ENCODE measurements at regions not wholly inside any gene's neighbourhood (a gene's known extent, or its start where the extent isn't known, plus 50 kb on each side); places are given as distances from the start of the nearest gene placed in this dataset.

GRCh38 chr6:68342286-68342685, 292.8 kb upstream of the ADGRB3 start:
- Mint-ChIP-seq H3K36me3 (ENCODE audit: insufficient read depth) (no peaks in the 10 kb centered on the region), H3K4me3 (no peak overlapping the region), H3K4me1 (ENCODE audit: low read depth in 2 of 2) (no peaks in the 10 kb centered on the region), H3K9me3 (peaks cover 0 to 4% of the 10 kb centered on the region in 2 donors), H3K27ac (no peak overlapping the region), H3K27me3 (no peaks in the 10 kb centered on the region)
- ATAC-seq (replicated peaks) (no peak), DNase-seq (no peak)

GRCh38 chr6:68339488-68340131, 295.5 kb upstream of the ADGRB3 start:
- Mint-ChIP-seq H3K4me1 (ENCODE audit: low read depth in 2 of 2) (no peaks in the 10 kb centered on the region), H3K36me3 (ENCODE audit: insufficient read depth) (peaks cover 2% of the 10 kb centered on the region), H3K9me3 (peaks cover 0 to 4% of the 10 kb centered on the region in 2 donors), H3K4me3 (no peak overlapping the region), H3K27me3 (no peaks in the 10 kb centered on the region), H3K27ac (no peak overlapping the region)
- DNase-seq (no peak), ATAC-seq (replicated peaks) (no peak)

GRCh38 chr6:68333442-68333841, 301.6 kb upstream of the ADGRB3 start:
- no peak overlapping the region for H3K27ac Mint-ChIP-seq
- H3K4me1 Mint-ChIP-seq (ENCODE audit: low read depth in 2 of 2) = no peaks in the 10 kb centered on the region
- DNase-seq = no peak
- peaks cover 7 to 8% of the 10 kb centered on the region in 2 donors for H3K9me3 Mint-ChIP-seq
- peaks cover 2% of the 10 kb centered on the region for H3K36me3 Mint-ChIP-seq (ENCODE audit: insufficient read depth)
- no peak for ATAC-seq (replicated peaks)
- H3K27me3 Mint-ChIP-seq = no peaks in the 10 kb centered on the region
- no peak overlapping the region for H3K4me3 Mint-ChIP-seq

GRCh38 chr6:68328156-68328555, 306.9 kb upstream of the ADGRB3 start:
- Mint-ChIP-seq H3K9me3 (peaks cover 0 to 7% of the 10 kb centered on the region in 2 donors), H3K36me3 (ENCODE audit: insufficient read depth) (no peaks in the 10 kb centered on the region), H3K27ac (no peak overlapping the region), H3K27me3 (no peaks in the 10 kb centered on the region), H3K4me1 (ENCODE audit: low read depth in 2 of 2) (no peaks in the 10 kb centered on the region), H3K4me3 (no peak overlapping the region)
- ATAC-seq (replicated peaks) (no peak), DNase-seq (no peak)

- peaks cover 0 to 4% of the 10 kb centered on the region in 2 donors for H3K9me3 Mint-ChIP-seq
- ATAC-seq (replicated peaks) = no peak
- no peaks in the 10 kb centered on the region for H3K27me3 Mint-ChIP-seq
- no peak overlapping the region for H3K4me3 Mint-ChIP-seq
- H3K4me1 Mint-ChIP-seq (ENCODE audit: low read depth in 2 of 2) = no peaks in the 10 kb centered on the region
- H3K36me3 Mint-ChIP-seq (ENCODE audit: insufficient read depth) = no peaks in the 10 kb centered on the region
- H3K27ac Mint-ChIP-seq = no peak overlapping the region
- no peak for DNase-seq
Measured at GRCh38 chr6:68326762-68327161, 308.3 kb upstream of the ADGRB3 start.

GRCh38 chr6:68317366-68317765, 317.7 kb upstream of the ADGRB3 start:
- no peak overlapping the region for H3K27ac Mint-ChIP-seq

GRCh38 chr6:68313911-68314310, 321.2 kb upstream of the ADGRB3 start:
- ATAC-seq (replicated peaks) = no peak
- H3K27me3 Mint-ChIP-seq = no peaks in the 10 kb centered on the region
- H3K27ac Mint-ChIP-seq = no peak overlapping the region
- no peak for DNase-seq
- no peaks in the 10 kb centered on the region for H3K36me3 Mint-ChIP-seq (ENCODE audit: insufficient read depth)
- H3K4me1 Mint-ChIP-seq (ENCODE audit: low read depth in 2 of 2) = no peaks in the 10 kb centered on the region
- H3K9me3 Mint-ChIP-seq = peaks cover 4 to 8% of the 10 kb centered on the region in 2 donors
- no peak overlapping the region for H3K4me3 Mint-ChIP-seq

More at GRCh38 chr6:68317366-68317765, 317.7 kb upstream of the ADGRB3 start:
- ATAC-seq (replicated peaks) (no peak), DNase-seq (no peak)
- Mint-ChIP-seq H3K36me3 (ENCODE audit: insufficient read depth) (no peaks in the 10 kb centered on the region), H3K9me3 (peaks cover 9 to 15% of the 10 kb centered on the region in 2 donors), H3K4me3 (no peak overlapping the region), H3K27me3 (no peaks in the 10 kb centered on the region), H3K4me1 (ENCODE audit: low read depth in 2 of 2) (no peaks in the 10 kb centered on the region)

GRCh38 chr6:68307301-68307700, 327.8 kb upstream of the ADGRB3 start:
- DNase-seq (no peak), ATAC-seq (replicated peaks) (no peak)
- Mint-ChIP-seq H3K9me3 (peaks cover 5 to 7% of the 10 kb centered on the region in 2 donors), H3K36me3 (ENCODE audit: insufficient read depth) (no peaks in the 10 kb centered on the region), H3K27me3 (no peaks in the 10 kb centered on the region), H3K4me1 (ENCODE audit: low read depth in 2 of 2) (no peaks in the 10 kb centered on the region), H3K4me3 (no peak overlapping the region), H3K27ac (no peak overlapping the region)

- no peak for ATAC-seq (replicated peaks)
- no peaks in the 10 kb centered on the region for H3K4me1 Mint-ChIP-seq (ENCODE audit: low read depth in 2 of 2)
- no peak overlapping the region for H3K27ac Mint-ChIP-seq
- H3K4me3 Mint-ChIP-seq = no peak overlapping the region
- peaks cover 11 to 12% of the 10 kb centered on the region in 2 donors for H3K9me3 Mint-ChIP-seq
- DNase-seq = no peak
- no peaks in the 10 kb centered on the region for H3K27me3 Mint-ChIP-seq
- H3K36me3 Mint-ChIP-seq (ENCODE audit: insufficient read depth) = no peaks in the 10 kb centered on the region
Measured at GRCh38 chr6:68296126-68296525, 339.0 kb upstream of the ADGRB3 start.

- DNase-seq = no peak
- Mint-ChIP-seq H3K4me1 (ENCODE audit: low read depth in 2 of 2) (no peaks in the 10 kb centered on the region), H3K4me3 (no peak overlapping the region), H3K9me3 (peaks cover 11 to 48% of the 10 kb centered on the region in 2 donors), H3K27ac (no peak overlapping the region), H3K27me3 (no peaks in the 10 kb centered on the region), H3K36me3 (ENCODE audit: insufficient read depth) (peaks cover 3% of the 10 kb centered on the region)
- no peak for ATAC-seq (replicated peaks)
Measured at GRCh38 chr6:68282646-68283045, 352.4 kb upstream of the ADGRB3 start.

GRCh38 chr6:68279793-68280557, 355.1 kb upstream of the ADGRB3 start:
- Mint-ChIP-seq H3K36me3 (ENCODE audit: insufficient read depth) (peaks cover 3% of the 10 kb centered on the region), H3K4me1 (ENCODE audit: low read depth in 2 of 2) (no peaks in the 10 kb centered on the region), H3K4me3 (no peak overlapping the region), H3K27me3 (no peaks in the 10 kb centered on the region), H3K27ac (no peak overlapping the region), H3K9me3 (peaks cover 11 to 46% of the 10 kb centered on the region in 2 donors)
- DNase-seq (no peak), ATAC-seq (replicated peaks) (no peak)

- H3K9me3 Mint-ChIP-seq = peaks cover 0 to 6% of the 10 kb centered on the region in 2 donors
- DNase-seq (no peak), ATAC-seq (replicated peaks) (no peak)
- H3K27me3 Mint-ChIP-seq = no peaks in the 10 kb centered on the region
- no peak overlapping the region for H3K4me3 Mint-ChIP-seq
- no peak overlapping the region for H3K27ac Mint-ChIP-seq
- no peaks in the 10 kb centered on the region for H3K36me3 Mint-ChIP-seq (ENCODE audit: insufficient read depth)
- H3K4me1 Mint-ChIP-seq (ENCODE audit: low read depth in 2 of 2) = no peaks in the 10 kb centered on the region
Measured at GRCh38 chr6:68273297-68273696, 361.8 kb upstream of the ADGRB3 start.

GRCh38 chr6:68256391-68256790, 378.7 kb upstream of the ADGRB3 start:
- Mint-ChIP-seq H3K4me3 (no peak overlapping the region), H3K9me3 (peaks cover 8 to 18% of the 10 kb centered on the region in 2 donors), H3K27ac (no peak overlapping the region), H3K4me1 (ENCODE audit: low read depth in 2 of 2) (no peaks in the 10 kb centered on the region), H3K36me3 (ENCODE audit: insufficient read depth) (no peaks in the 10 kb centered on the region), H3K27me3 (no peaks in the 10 kb centered on the region)
- no peak for ATAC-seq (replicated peaks)
- DNase-seq = no peak

- ATAC-seq (replicated peaks) = no peak
- H3K4me1 Mint-ChIP-seq (ENCODE audit: low read depth in 2 of 2) = no peaks in the 10 kb centered on the region
- DNase-seq = no peak
- no peaks in the 10 kb centered on the region for H3K27me3 Mint-ChIP-seq
- H3K36me3 Mint-ChIP-seq (ENCODE audit: insufficient read depth) = no peaks in the 10 kb centered on the region
- H3K27ac Mint-ChIP-seq = no peak overlapping the region
- H3K4me3 Mint-ChIP-seq = no peak overlapping the region
- H3K9me3 Mint-ChIP-seq = peaks cover 9 to 16% of the 10 kb centered on the region in 2 donors
Measured at GRCh38 chr6:68252632-68253031, 382.4 kb upstream of the ADGRB3 start.
